NCI-H2081 treated with DMSO at 0.1 percent for 48 hours (cell line): ENCODE measurements at regions not wholly inside any gene's neighbourhood (a gene's known extent, or its start where the extent isn't known, plus 50 kb on each side); places are given as distances from the start of the nearest gene placed in this dataset.

Source experiments
- DNase-seq: peaks from one replicate; lab custom pipeline; 2025; lab: John Stamatoyannopoulos, UW

DNA sequence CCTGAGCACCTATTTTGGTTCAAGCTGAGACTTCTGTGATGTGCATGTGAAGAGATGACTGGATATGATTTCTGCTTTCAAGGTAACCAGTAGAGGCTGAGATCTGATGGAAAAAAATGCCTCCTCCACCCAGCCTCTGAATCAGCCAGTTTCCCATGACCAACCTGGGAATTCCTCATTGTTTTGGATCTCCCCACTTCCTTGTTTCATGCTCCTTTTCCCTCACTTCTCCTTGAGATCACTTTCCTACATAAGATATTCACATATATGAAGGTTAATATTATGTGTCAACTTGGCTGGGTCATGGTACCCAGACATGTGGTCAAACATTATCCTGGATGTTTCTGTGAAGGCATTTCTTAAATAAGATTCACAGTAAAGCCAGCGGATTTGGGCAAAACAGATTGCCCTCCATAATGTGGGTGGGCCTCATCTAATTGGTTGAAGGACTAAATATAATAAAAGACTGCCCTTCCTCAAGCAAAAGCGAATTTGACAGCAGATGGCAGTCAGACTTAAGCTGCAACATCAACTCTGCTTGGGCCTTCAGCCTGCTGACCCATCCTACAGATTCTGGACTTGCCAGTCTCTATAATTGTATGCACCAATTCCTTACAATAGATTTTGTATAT, 379.4 kb downstream of the TNS1 start:
- DNase-seq = no peak

- DNase-seq = no peak
Observed at GRCh38 chr2:217622205-217623060, 380.4 kb downstream of the TNS1 start.

DNA sequence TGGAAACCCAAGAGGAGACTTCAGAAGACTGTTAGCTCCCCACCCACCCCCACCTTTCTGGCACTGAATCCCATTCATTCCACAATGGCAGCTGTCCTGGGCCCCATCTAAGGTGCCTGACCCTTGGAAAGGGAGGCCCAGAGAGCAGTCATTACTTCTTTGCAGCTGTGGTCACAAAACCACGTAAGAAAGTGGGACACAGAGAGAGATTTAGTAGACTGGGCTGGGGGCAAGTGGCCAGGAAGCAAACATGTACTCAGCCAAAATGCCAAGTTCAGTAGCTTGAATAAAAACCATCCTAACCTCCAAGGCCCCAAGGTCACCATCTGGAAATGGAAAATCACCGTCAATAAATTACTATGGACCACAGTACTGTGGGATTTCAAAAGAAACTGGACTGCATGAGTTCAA, 381.4 kb downstream of the TNS1 start:
- no peak for DNase-seq

- no peak for DNase-seq
Observed at GRCh38 chr2:217618744-217619143, 384.1 kb downstream of the TNS1 start.

DNA sequence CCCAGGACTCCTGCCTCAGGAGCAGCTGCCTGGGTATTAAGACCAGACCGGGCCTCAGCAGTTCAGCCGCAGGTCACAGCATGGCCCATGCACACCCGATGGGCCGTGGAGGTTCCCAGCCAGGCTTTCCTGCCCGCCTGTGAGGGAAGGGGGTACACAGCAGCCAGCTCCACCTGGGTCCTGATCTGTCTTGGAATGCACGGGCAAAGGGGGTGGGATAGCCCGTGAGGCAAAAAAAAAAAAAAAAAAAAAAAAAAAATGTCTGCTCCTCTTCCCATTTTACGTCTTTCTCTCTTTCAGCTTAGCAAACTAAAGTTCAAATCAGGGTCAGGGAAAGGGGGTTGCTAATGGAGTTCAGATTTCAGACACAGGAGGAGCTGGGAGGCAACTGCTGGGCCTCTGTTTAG, 385.2 kb downstream of the TNS1 start:
- no peak for DNase-seq

- no peak for DNase-seq
Observed at GRCh38 chr2:217616936-217617335, 385.9 kb downstream of the TNS1 start.

DNA sequence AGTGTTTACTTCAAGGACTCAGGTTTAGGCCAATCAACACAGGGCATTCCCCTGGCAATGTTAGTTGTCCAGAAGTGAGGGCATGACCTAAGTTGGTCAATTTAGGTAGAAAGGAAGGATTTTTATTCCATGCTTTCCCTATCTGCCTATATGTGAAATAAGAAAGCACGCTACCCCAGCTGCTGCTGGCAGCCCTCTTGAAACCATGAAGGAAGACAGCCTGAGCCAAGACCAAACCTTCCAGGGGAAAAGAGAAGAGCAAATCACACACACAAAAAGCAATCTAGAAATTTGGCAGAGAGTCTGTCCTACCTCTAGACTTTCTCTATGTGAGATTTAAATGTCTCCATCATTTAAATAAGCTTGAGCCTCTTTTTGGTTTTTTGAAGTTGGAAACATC, 387.6 kb downstream of the TNS1 start:
- DNase-seq = no peak

GRCh38 chr2:217614498-217614897, 388.3 kb downstream of the TNS1 start:
- no peak for DNase-seq

DNA sequence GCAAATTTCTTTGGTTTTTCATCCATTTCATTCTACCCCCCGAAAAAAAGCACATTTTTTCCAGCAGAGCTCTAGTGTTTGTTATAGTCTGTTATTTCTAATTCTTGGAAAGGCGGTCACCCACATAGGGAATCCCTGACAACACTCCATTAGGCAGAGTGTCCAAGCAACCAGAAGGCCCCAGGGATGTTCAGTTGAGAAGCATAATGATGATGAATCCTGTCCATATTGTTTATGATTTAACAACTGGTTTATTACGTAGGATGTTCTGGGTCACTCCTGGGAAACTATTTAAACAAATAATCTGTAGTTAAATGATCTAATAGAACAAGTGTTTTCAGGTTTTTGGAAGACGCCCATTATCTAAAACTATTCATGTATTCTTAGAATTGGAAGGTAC, 388.7 kb downstream of the TNS1 start:
- no peak for DNase-seq

GRCh38 chr2:217612920-217613319, 389.9 kb downstream of the TNS1 start:
- DNase-seq = no peak

DNA sequence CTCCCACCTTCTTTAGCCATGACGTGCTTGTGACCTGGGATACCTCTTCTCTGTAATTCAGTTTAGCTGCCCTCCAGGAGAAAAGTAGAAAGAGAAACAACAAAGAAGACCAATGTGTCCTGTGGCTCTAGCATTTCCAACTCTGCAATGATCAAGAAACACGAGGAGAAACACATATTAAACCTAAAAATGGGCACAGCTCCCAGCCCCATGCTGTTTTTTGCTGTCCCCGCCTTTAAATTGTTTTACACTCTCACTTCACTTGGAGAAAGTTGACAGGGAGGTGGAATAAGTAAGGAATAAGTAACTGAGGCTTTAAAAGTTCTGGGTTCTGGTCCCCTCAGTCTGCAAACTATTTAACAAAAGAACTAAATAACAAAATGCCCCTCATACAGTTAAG, 390.6 kb downstream of the TNS1 start:
- DNase-seq = no peak

DNA sequence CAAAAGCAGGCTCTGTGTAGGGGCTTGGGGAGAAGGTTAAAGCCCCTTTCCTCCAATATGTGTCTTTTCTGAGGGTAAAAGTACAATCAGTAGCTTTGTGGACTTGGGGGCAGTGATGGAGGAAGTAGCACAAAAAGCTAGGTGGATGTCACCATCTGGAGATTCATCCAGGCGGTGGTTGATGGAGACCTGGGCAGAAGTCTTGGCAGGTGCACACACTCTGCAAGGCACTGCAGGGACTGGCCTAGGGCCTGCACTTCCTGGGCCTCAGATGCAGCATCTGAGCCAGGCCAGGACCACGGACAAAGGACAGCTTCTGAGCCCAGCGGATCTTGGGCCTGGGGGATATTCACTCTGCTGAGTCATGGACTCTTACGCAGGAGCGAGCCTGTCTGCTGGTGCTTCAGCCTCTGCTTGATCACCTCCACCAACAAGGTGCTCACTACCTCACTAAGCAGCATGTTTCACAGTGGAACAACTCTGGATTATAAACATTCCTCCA, 391.1 kb downstream of the TNS1 start:
- no peak for DNase-seq

DNA sequence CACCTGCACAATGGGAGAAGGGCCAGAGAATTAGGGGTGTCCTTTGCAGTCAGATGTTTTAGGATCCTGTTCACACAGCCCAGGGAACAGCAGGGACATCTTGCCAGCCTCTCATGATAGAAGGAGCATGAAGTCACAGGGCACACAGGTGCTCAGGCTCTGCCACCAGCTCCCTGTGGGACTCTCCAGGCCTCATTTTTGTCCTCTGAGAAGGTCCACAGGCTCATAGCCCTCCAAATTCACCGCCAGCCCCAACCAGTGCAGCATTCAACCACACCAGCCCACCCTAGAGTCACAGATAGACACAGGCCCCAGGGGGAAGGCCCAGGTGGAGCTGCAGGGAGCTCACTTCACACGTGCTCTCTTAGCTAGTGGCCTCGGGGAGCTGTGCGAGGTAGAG, 391.7 kb downstream of the TNS1 start:
- DNase-seq = no peak

DNA sequence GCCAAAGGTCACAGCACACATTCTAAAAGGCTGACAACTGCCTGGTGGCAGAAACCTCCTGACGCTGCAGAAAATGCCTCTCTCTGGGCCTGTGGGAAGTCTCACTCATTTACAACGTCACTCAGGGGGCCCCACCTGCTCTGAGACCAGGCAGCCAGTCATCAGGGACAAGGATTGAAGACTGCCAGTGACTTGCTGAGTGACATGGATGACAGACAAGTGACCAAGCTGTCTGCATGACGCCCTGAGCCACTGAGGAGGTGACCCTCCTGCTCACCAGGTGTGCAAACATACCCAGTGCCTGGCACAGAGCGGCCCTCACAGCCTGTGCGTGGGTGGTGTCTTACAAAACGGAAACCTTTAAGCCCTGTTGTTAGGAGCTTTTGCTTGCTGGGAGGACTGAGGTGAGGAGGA, 392.4 kb downstream of the TNS1 start:
- no peak for DNase-seq

DNA sequence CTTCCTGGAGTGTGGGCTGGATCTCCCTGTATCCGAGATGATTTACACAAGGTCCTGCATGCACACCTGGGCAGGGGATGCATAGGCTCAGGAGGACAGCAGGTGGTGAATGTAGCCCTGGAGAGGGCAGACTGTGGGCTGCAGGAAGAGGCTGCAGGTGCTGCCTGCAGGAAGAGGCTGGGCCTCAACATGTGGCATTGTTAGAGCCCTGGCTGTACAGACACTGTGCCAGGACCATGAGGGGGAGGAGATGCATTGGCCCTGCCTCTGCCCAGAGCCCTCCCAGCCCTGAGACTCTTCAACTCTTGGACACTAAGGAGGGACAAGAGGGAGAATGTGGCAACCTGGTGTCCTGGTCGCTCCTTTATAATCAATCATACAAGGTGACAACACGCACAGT, 392.8 kb downstream of the TNS1 start:
- DNase-seq = peak; percentile 22

DNA sequence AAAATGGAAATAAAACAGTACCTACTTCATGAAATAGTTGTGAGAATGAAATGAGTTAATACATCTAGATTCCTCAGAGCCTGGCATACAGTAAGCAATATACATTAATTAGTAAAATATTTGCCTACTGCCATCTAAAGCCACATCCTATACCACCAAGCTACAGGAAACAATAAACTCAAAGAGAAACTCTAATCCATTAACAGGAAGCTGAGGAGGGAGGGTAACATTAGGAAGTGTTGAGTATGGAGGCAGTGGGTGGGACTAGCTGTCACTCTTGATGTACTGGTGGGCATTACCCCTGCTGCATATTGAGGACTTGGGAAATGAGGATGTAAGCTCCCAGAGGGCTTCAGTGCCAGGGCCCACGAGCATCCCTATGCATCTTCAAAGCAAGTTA, 396.5 kb downstream of the TNS1 start:
- no peak for DNase-seq

GRCh38 chr2:217604527-217605194, 398.1 kb downstream of the TNS1 start:
- DNase-seq = no peak

DNA sequence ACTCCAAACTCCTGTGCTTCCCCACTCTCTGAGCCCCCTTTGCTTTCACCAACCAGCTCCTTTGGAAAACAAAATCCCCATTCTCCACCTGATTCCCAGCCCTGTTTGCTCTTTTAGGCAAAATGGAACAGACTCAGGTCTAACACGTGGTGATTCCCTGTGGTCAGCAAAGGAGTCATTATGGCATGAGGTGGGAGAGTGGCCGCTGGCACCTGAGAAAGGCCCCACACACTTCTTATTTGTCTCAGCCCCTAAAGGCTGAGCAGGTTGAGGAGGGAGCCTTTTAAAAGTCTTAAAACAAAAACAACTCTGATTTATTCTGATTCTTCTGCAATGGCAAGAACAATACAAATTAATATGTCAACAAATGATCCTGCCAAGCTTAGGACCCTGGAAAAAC, 401.2 kb downstream of the TNS1 start:
- no peak for DNase-seq

- DNase-seq = no peak
Observed at GRCh38 chr2:217599906-217600305, 402.9 kb downstream of the TNS1 start.

- DNase-seq = no peak
Observed at GRCh38 chr2:217597681-217598080, 405.1 kb downstream of the TNS1 start.

GRCh38 chr2:217597145-217597544, 405.6 kb downstream of the TNS1 start:
- no peak for DNase-seq

- DNase-seq = no peak
Observed at GRCh38 chr2:217593732-217594131, 409.1 kb downstream of the TNS1 start.

- no peak for DNase-seq
Observed at GRCh38 chr2:217588266-217588665, 414.5 kb downstream of the TNS1 start.
